ENCODE measurements at regions not wholly inside any gene's neighbourhood (a gene's known extent, or its start where the extent isn't known, plus 50 kb on each side); places are given as distances from the start of the nearest gene placed in this dataset.

DNA sequence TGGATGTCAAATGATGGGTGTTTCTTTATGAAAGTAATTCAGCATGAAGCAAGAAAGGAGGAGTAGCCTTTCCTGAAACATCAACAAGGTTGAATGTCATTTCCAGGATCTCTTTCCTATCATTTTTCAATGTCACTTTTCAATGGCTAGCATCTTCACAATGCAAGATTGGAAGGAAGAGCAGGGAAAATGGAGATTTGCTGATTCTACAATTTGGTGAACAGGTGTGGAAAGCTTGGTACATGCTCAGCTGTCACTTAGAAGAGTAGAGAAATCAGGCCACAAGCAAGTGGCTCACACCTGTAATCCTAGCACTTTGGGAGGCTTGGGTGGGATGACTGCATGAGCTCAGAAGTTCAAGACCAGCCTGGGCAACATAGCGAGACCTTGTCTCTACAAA lies 112.7 kb upstream of the FERMT1 start:
- ChIA-PET POLR2A (no interaction called here), CTCF (no interaction called here)
- Histone ChIP-seq H3K27ac (ENCODE audit: extremely low read depth, low read depth, low read length) (no peak overlapping the region), H3K4me3 (ENCODE audit: low read depth, low read length) (no peak overlapping the region), H3K9me3 (ENCODE audit: control insufficient read depth, insufficient read depth, low read depth, low read length) (no peaks in the 10 kb centered on the region), H3K4me1 (ENCODE audit: control insufficient read depth, insufficient read depth, low read length) (no peaks in the 10 kb centered on the region), H3K36me3 (ENCODE audit: control insufficient read depth in 2 of 2, insufficient read depth in 1 of 2, low read length in 2 of 2) (no peaks in the 10 kb centered on the region)
- TF ChIP-seq ZNF19 (tag by site-specific recombination; IDR thresholded peaks at IDR 0.05; ENCODE audit: low read depth) (no peak), ZIC2 (tag by site-specific recombination; IDR thresholded peaks at IDR 0.05) (no peak), KLF16 (tag by site-specific recombination; IDR thresholded peaks at IDR 0.05) (no peak), HOXC10 (CRISPR knock-in tag; IDR thresholded peaks at IDR 0.05) (no peak), ZBTB17 (tag by site-specific recombination; IDR thresholded peaks at IDR 0.05) (no peak)
- TF ChIP-seq, protein P1, sequence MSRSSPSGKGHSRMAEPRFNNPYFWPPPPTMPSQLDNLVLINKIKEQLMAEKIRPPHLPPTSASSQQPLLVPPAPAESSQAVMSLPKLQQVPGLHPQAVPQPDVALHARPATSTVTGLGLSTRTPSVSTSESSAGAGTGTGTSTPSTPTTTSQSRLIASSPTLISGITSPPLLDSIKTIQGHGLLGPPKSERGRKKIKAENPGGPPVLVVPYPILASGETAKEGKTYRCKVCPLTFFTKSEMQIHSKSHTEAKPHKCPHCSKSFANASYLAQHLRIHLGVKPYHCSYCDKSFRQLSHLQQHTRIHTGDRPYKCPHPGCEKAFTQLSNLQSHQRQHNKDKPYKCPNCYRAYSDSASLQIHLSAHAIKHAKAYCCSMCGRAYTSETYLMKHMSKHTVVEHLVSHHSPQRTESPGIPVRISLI (tag by site-specific recombination; IDR thresholded peaks at IDR 0.05): no peak

- TF ChIP-seq ZNF23 (tag by site-specific recombination; IDR thresholded peaks at IDR 0.05; ENCODE audit: borderline replicate concordance) (no peak), GLI2 (tag by site-specific recombination; IDR thresholded peaks at IDR 0.05; ENCODE audit: borderline replicate concordance, low read depth) (no peak), ZNF138 (tag by site-specific recombination; IDR thresholded peaks at IDR 0.05; ENCODE audit: borderline replicate concordance) (no peak)
- Histone ChIP-seq H3K27ac (ENCODE audit: extremely low read depth, low read depth, low read length) (no peak overlapping the region), H3K9me3 (ENCODE audit: control insufficient read depth, insufficient read depth, low read depth, low read length) (no peaks in the 10 kb centered on the region), H3K4me1 (ENCODE audit: control insufficient read depth, insufficient read depth, low read length) (no peaks in the 10 kb centered on the region), H3K4me3 (ENCODE audit: low read depth, low read length) (no peak overlapping the region), H3K36me3 (ENCODE audit: control insufficient read depth in 2 of 2, insufficient read depth in 1 of 2, low read length in 2 of 2) (no peaks in the 10 kb centered on the region)
- CTCF ChIA-PET: no interaction called here
- POLR2A ChIA-PET: no interaction called here
Measured at GRCh38 chr20:6232436-6232835, 109.6 kb upstream of the FERMT1 start.

DNA sequence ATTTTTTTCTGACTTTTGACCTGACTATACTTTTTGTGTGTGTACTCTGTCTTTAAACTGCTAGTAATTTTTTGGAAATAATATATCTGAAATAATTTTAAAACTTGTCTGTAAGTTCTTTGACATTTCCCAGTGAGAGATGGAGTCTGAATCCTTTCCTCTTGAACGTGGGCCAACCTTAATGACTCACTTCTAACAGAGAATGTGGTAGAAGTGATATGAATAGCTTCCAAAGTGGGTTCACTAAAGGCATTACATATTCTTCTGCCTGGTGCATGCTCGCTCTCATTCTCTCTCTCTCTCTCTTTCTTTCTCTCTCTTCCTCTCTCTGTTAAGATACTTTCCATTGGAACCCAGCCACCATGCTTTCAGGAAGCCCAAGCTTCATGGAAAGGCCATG lies 108.7 kb upstream of the FERMT1 start:
- no peak overlapping the region for H3K4me3 ChIP-seq (ENCODE audit: low read depth, low read length)
- TF ChIP-seq ZNF221 (tag by site-specific recombination; IDR thresholded peaks at IDR 0.05; ENCODE audit: borderline replicate concordance) (no peak), ZBTB48 (tag by site-specific recombination; IDR thresholded peaks at IDR 0.05) (no peak), PRDM1 (tag by site-specific recombination; IDR thresholded peaks at IDR 0.05) (no peak), ZBTB20 (tag by site-specific recombination; IDR thresholded peaks at IDR 0.05) (no peak), ZNF626 (tag by site-specific recombination; IDR thresholded peaks at IDR 0.05) (no peak), ZNF416 (tag by site-specific recombination; IDR thresholded peaks at IDR 0.05) (no peak), ZNF26 (tag by site-specific recombination; IDR thresholded peaks at IDR 0.05) (no peak), ZSCAN30 (tag by site-specific recombination; IDR thresholded peaks at IDR 0.05) (no peak), ZNF792 (tag by site-specific recombination; IDR thresholded peaks at IDR 0.05) (no peak), ZBTB11 (tag by site-specific recombination; conservative IDR thresholded peaks at IDR 0.05; ENCODE audit: low read depth) (no peak), ZBTB49 (tag by site-specific recombination; IDR thresholded peaks at IDR 0.05; ENCODE audit: low read depth) (no peak), ZNF660 (tag by site-specific recombination; IDR thresholded peaks at IDR 0.05) (no peak), ZNF169 (tag by site-specific recombination; IDR thresholded peaks at IDR 0.05) (no peak)
- no peaks in the 10 kb centered on the region for H3K9me3 ChIP-seq (ENCODE audit: control insufficient read depth, insufficient read depth, low read depth, low read length)
- ChIA-PET POLR2A (no interaction called here), CTCF (no interaction called here)
- H3K27ac ChIP-seq (ENCODE audit: extremely low read depth, low read depth, low read length): no peak overlapping the region
- no peaks in the 10 kb centered on the region for H3K4me1 ChIP-seq (ENCODE audit: control insufficient read depth, insufficient read depth, low read length)
- H3K36me3 ChIP-seq (ENCODE audit: control insufficient read depth in 2 of 2, insufficient read depth in 1 of 2, low read length in 2 of 2): no peaks in the 10 kb centered on the region
